SJSA1 (cell line): ENCODE measurements at regions not wholly inside any gene's neighbourhood (a gene's known extent, or its start where the extent isn't known, plus 50 kb on each side); places are given as distances from the start of the nearest gene placed in this dataset.

Experiments used
- DNase-seq, 2 experiments: peaks; one replicate each; pipeline ENCODE4 v3.0.0-alpha.2; 2015 to 2020; ENCODE audit warnings: low spot score in 2 of 2, low read depth in 1 of 2
- H3K27ac ChIP-seq: fragments of 250-450 bp; sonication (Bioruptor Pico); 2 replicates; pipeline ENCODE4 v1.5.1; 2020; ENCODE audit warnings: mild to moderate bottlenecking, moderate library complexity
- H3K27me3 ChIP-seq: fragments of 250-450 bp; sonication (Bioruptor Pico); replicated peaks from 2 replicates; pipeline ENCODE4 v1.5.1; 2020; ENCODE audit warnings: mild to moderate bottlenecking, moderate library complexity
- H3K36me3 ChIP-seq: fragments of 250-450 bp; sonication (Bioruptor Pico); 2 replicates; pipeline ENCODE4 v1.5.1; 2020; ENCODE audit warnings: mild to moderate bottlenecking
- H3K4me1 ChIP-seq: fragments of 250-450 bp; sonication (Bioruptor Pico); replicated peaks from 2 replicates; pipeline ENCODE4 v1.6.1; 2021; ENCODE audit warnings: mild to moderate bottlenecking
- H3K4me3 ChIP-seq: fragments of 250-450 bp; sonication (Bioruptor Pico); 2 replicates; pipeline ENCODE4 v1.5.1; 2020; ENCODE audit warnings: mild to moderate bottlenecking
- H3K9me3 ChIP-seq: fragments of 250-450 bp; sonication (Bioruptor Pico); replicated peaks from 2 replicates; pipeline ENCODE4 v1.5.1; 2020; ENCODE audit warnings: mild to moderate bottlenecking

- Histone ChIP-seq H3K36me3 (no peaks in the 10 kb centered on the region), H3K4me3 (no peak overlapping the region), H3K27me3 (no peaks in the 10 kb centered on the region), H3K9me3 (peaks cover 5% of the 10 kb centered on the region), H3K4me1 (no peaks in the 10 kb centered on the region), H3K27ac (no peak overlapping the region)
- DNase-seq = no peak
Measured at GRCh38 chr4:18511727-18512126, 490.2 kb upstream of the LCORL start.

GRCh38 chr4:18508786-18509185, 487.2 kb upstream of the LCORL start:
- no peak overlapping the region for H3K4me3 ChIP-seq
- H3K27ac ChIP-seq = no peak overlapping the region
- peaks cover 5% of the 10 kb centered on the region for H3K9me3 ChIP-seq
- DNase-seq = no peak
- no peaks in the 10 kb centered on the region for H3K27me3 ChIP-seq
- H3K36me3 ChIP-seq = no peaks in the 10 kb centered on the region
- no peaks in the 10 kb centered on the region for H3K4me1 ChIP-seq

DNA sequence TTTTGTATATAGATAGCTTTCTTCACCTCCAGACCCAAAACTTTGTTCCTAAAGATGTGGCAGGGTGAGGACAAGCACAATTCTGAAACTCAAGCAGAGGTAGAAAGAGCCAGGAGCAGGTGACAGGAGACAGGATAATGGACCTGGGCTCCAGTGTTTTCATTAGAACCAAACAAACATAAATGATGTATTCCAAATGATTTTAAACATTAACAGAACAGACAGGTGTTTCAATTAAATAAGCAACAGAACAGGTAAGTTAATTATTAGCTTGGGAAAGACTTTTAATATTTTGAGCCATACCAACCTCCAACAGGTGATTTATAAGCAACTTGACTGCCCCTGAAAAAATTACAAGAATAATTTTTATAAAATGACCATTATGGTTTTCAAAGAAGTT, 459.4 kb upstream of the LCORL start:
- H3K4me1 ChIP-seq = no peaks in the 10 kb centered on the region
- H3K4me3 ChIP-seq = no peak overlapping the region
- H3K9me3 ChIP-seq = peaks cover 32% of the 10 kb centered on the region
- no peak overlapping the region for H3K27ac ChIP-seq
- DNase-seq = no peak
- no peaks in the 10 kb centered on the region for H3K36me3 ChIP-seq
- no peaks in the 10 kb centered on the region for H3K27me3 ChIP-seq

DNA sequence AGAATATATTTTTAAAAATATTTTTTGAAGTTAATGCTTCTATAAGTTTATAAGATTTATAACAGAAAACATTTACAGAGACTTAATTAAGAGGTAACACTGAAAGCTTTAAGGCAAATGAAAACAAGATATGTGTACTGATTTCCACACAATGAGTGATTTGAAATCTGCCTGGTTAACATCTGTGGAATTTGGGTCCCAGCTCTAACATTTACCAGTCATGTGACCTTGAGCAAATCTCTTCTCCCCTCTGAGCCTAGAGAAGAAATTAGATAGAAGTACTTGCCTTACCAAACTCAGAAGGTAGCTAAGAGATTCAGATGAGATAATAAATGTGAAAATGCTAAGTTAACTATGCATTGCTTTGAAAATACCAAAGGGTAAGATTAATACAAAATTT, 458.8 kb upstream of the LCORL start:
- no peaks in the 10 kb centered on the region for H3K36me3 ChIP-seq
- H3K9me3 ChIP-seq = peaks cover 31% of the 10 kb centered on the region
- no peak overlapping the region for H3K27ac ChIP-seq
- no peaks in the 10 kb centered on the region for H3K27me3 ChIP-seq
- no peak for DNase-seq
- H3K4me3 ChIP-seq = no peak overlapping the region
- no peaks in the 10 kb centered on the region for H3K4me1 ChIP-seq

GRCh38 chr4:18479825-18480224, 458.3 kb upstream of the LCORL start:
- H3K4me1 ChIP-seq = no peaks in the 10 kb centered on the region

GRCh38 chr4:18463987-18464559, 442.5 kb upstream of the LCORL start:
- DNase-seq = no peak

More at GRCh38 chr4:18479825-18480224, 458.3 kb upstream of the LCORL start:
- no peak overlapping the region for H3K27ac ChIP-seq
- H3K27me3 ChIP-seq = no peaks in the 10 kb centered on the region
- H3K9me3 ChIP-seq = peaks cover 28% of the 10 kb centered on the region
- no peak for DNase-seq
- H3K36me3 ChIP-seq = no peaks in the 10 kb centered on the region
- H3K4me3 ChIP-seq = no peak overlapping the region

GRCh38 chr4:18458465-18458864, 436.9 kb upstream of the LCORL start:
- no peaks in the 10 kb centered on the region for H3K4me1 ChIP-seq
- no peaks in the 10 kb centered on the region for H3K36me3 ChIP-seq
- no peak overlapping the region for H3K27ac ChIP-seq
- H3K4me3 ChIP-seq = no peak overlapping the region
- no peaks in the 10 kb centered on the region for H3K9me3 ChIP-seq
- H3K27me3 ChIP-seq = no peaks in the 10 kb centered on the region
- no peak for DNase-seq

More at GRCh38 chr4:18463987-18464559, 442.5 kb upstream of the LCORL start:
- Histone ChIP-seq H3K36me3 (no peaks in the 10 kb centered on the region), H3K27ac (no peak overlapping the region), H3K9me3 (no peaks in the 10 kb centered on the region), H3K4me3 (no peak overlapping the region), H3K4me1 (no peaks in the 10 kb centered on the region), H3K27me3 (no peaks in the 10 kb centered on the region)

GRCh38 chr4:18454349-18454748, 432.8 kb upstream of the LCORL start:
- no peaks in the 10 kb centered on the region for H3K27me3 ChIP-seq
- H3K27ac ChIP-seq = no peak overlapping the region
- no peaks in the 10 kb centered on the region for H3K4me1 ChIP-seq
- H3K4me3 ChIP-seq = no peak overlapping the region
- H3K36me3 ChIP-seq = no peaks in the 10 kb centered on the region
- no peaks in the 10 kb centered on the region; the same call in none of the 2 replicates for H3K9me3 ChIP-seq
- DNase-seq = no peak

GRCh38 chr4:18445110-18445509, 423.6 kb upstream of the LCORL start:
- H3K27me3 ChIP-seq = no peaks in the 10 kb centered on the region
- no peaks in the 10 kb centered on the region for H3K4me1 ChIP-seq
- DNase-seq = no peak
- H3K27ac ChIP-seq = no peak overlapping the region
- H3K36me3 ChIP-seq = no peaks in the 10 kb centered on the region
- H3K9me3 ChIP-seq = peaks cover 10% of the 10 kb centered on the region; the same call in 1 of the 2 replicates
- no peak overlapping the region for H3K4me3 ChIP-seq

- no peak for DNase-seq
Measured at GRCh38 chr4:18444206-18444605, 422.7 kb upstream of the LCORL start.

GRCh38 chr4:18442957-18443356, 421.4 kb upstream of the LCORL start:
- no peak for DNase-seq
- Histone ChIP-seq H3K9me3 (peaks cover 11% of the 10 kb centered on the region), H3K27ac (no peak overlapping the region), H3K27me3 (no peaks in the 10 kb centered on the region), H3K36me3 (no peaks in the 10 kb centered on the region), H3K4me3 (no peak overlapping the region), H3K4me1 (no peaks in the 10 kb centered on the region)

More at GRCh38 chr4:18444206-18444605, 422.7 kb upstream of the LCORL start:
- no peaks in the 10 kb centered on the region for H3K4me1 ChIP-seq
- no peaks in the 10 kb centered on the region for H3K36me3 ChIP-seq
- no peaks in the 10 kb centered on the region for H3K27me3 ChIP-seq
- H3K27ac ChIP-seq = no peak overlapping the region
- H3K4me3 ChIP-seq = no peak overlapping the region
- H3K9me3 ChIP-seq = peaks cover 13% of the 10 kb centered on the region

GRCh38 chr4:18441676-18442075, 420.1 kb upstream of the LCORL start:
- no peaks in the 10 kb centered on the region for H3K4me1 ChIP-seq
- no peak overlapping the region for H3K4me3 ChIP-seq
- no peak for DNase-seq
- H3K27me3 ChIP-seq = no peaks in the 10 kb centered on the region
- H3K27ac ChIP-seq = no peak overlapping the region
- peaks cover 11% of the 10 kb centered on the region for H3K9me3 ChIP-seq
- H3K36me3 ChIP-seq = no peaks in the 10 kb centered on the region

DNA sequence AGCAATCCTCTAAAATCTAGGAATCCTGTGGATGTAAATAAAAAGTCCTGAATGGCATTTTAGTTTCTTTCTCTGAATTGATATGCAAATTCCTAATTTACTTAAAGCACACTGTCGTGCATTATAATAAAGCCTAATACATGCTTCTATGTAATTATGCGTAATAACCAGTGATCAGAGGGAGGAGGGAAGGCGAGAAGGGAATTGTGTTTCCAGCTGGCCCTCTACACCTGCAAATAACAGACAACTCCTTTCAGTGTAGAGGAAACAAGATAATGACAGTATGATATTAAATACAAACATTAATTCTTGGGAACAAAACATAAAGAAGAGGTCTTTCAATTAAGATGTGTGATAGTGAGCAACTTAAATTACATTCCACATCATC, 419.6 kb upstream of the LCORL start:
- no peaks in the 10 kb centered on the region for H3K27me3 ChIP-seq
- H3K9me3 ChIP-seq = peaks cover 11% of the 10 kb centered on the region
- DNase-seq = no peak
- H3K27ac ChIP-seq = no peak overlapping the region
- H3K4me1 ChIP-seq = no peaks in the 10 kb centered on the region
- no peak overlapping the region for H3K4me3 ChIP-seq
- no peaks in the 10 kb centered on the region for H3K36me3 ChIP-seq

- H3K36me3 ChIP-seq = no peaks in the 10 kb centered on the region
- no peak overlapping the region for H3K4me3 ChIP-seq
Measured at GRCh38 chr4:18440527-18441202, 419.1 kb upstream of the LCORL start.

More at GRCh38 chr4:18440527-18441202, 419.1 kb upstream of the LCORL start:
- no peak for DNase-seq
- Histone ChIP-seq H3K27me3 (no peaks in the 10 kb centered on the region), H3K4me1 (no peaks in the 10 kb centered on the region), H3K27ac (no peak overlapping the region), H3K9me3 (peaks cover 15% of the 10 kb centered on the region)
